ENCODE measurements at regions not wholly inside any gene's neighbourhood (a gene's known extent, or its start where the extent isn't known, plus 50 kb on each side); places are given as distances from the start of the nearest gene placed in this dataset.

- TF ChIP-seq, protein P1, sequence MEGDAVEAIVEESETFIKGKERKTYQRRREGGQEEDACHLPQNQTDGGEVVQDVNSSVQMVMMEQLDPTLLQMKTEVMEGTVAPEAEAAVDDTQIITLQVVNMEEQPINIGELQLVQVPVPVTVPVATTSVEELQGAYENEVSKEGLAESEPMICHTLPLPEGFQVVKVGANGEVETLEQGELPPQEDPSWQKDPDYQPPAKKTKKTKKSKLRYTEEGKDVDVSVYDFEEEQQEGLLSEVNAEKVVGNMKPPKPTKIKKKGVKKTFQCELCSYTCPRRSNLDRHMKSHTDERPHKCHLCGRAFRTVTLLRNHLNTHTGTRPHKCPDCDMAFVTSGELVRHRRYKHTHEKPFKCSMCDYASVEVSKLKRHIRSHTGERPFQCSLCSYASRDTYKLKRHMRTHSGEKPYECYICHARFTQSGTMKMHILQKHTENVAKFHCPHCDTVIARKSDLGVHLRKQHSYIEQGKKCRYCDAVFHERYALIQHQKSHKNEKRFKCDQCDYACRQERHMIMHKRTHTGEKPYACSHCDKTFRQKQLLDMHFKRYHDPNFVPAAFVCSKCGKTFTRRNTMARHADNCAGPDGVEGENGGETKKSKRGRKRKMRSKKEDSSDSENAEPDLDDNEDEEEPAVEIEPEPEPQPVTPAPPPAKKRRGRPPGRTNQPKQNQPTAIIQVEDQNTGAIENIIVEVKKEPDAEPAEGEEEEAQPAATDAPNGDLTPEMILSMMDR (IDR thresholded peaks at IDR 0.05), result no peak
- no peak for TF ChIP-seq POLR2A (IDR thresholded peaks at IDR 0.05)
Measured at GRCh38 chr6:71137973-71138372, 150.6 kb upstream of the OGFRL1 start.

All from testis (tissue), 2 donors.